Esophagus squamous epithelium (tissue), 5 donors: ENCODE measurements at regions not wholly inside any gene's neighbourhood (a gene's known extent, or its start where the extent isn't known, plus 50 kb on each side); places are given as distances from the start of the nearest gene placed in this dataset.

Experiments used
- DNase-seq: peaks from one replicate; lab custom pipeline; 2025; lab: John Stamatoyannopoulos, UW
- H3K27ac ChIP-seq, 4 donors: fragments of 200-600 bp; sonication (generic); one replicate each; pipeline ENCODE4 v1.5.1; 2016 to 2019; ENCODE audit warnings: mild to moderate bottlenecking in 1 of 4
- H3K27me3 ChIP-seq, 4 donors: fragments of 200-600 bp; sonication (generic); 1 replicate in 3 of 4; 2 replicates in 1 of 4; pipeline versions ENCODE4 v1.5.1 to v1.6.0; 2017 to 2021; ENCODE audit warnings: antibody characterized with exemption in 1 of 4
- H3K36me3 ChIP-seq, 3 donors: fragments of 200-600 bp; sonication (generic); one replicate each; pipeline ENCODE4 v1.5.1; 2016 to 2019
- H3K4me1 ChIP-seq, 3 donors: fragments of 200-600 bp; sonication (generic); one replicate each; pipeline ENCODE4 v1.5.1; 2017 to 2019
- H3K4me3 ChIP-seq, 4 donors: fragments of 200-600 bp; sonication (generic); 1 replicate in 3 of 4; 2 replicates in 1 of 4; pipeline ENCODE4 v1.5.1; 2016 to 2019; ENCODE audit warnings: mild to moderate bottlenecking in 2 of 4, moderate library complexity in 1 of 4
- H3K9me3 ChIP-seq, 3 donors: fragments of 200-600 bp; sonication (generic); one replicate each; pipeline ENCODE4 v1.5.1; 2016 to 2019
- CTCF ChIP-seq, 6 experiments: fragments of 450-650 bp in 4 of 6; fragments of 200-600 bp in 2 of 6; sonication (generic) in 2 of 6; IDR thresholded peaks; one replicate each; pipeline ENCODE4 v1.5.1; 2016 to 2019; ENCODE audit warnings: antibody characterized with exemption in 6 of 6, mild to moderate bottlenecking in 4 of 6, moderate library complexity in 4 of 6
- POLR2A ChIP-seq, 4 donors: fragments of 450-650 bp; IDR thresholded peaks; one replicate each; pipeline ENCODE4 v1.6.1; 2017; ENCODE audit warnings: antibody characterized with exemption in 4 of 4, mild to moderate bottlenecking in 4 of 4, moderate library complexity in 3 of 4
- WGBS, 2 donors: methylation state at CpG; one replicate each; pipeline ENCODE4 v1.1.5; 2018; 5-methylcytosine and 5-hydroxymethylcytosine counted together
- intact Hi-C: fragments of 100-400 bp; cut with DNase I; formaldehyde crosslinking; loops from one replicate; pipeline ENCODE4 v1.15.0; 2022
- donor health status: DM: yes; HTN: yes; CAD: no.

GRCh38 chr9:90539286-90539685 is 103.3 kb downstream of the DIRAS2 start:
- Histone ChIP-seq H3K4me3 (no peak overlapping the region), H3K36me3 (no peaks in the 10 kb centered on the region), H3K27ac (no peak overlapping the region), H3K4me1 (no peaks in the 10 kb centered on the region), H3K27me3 (no peaks in the 10 kb centered on the region), H3K9me3 (no peaks in the 10 kb centered on the region)
- DNase-seq, result no peak
- no peak for TF ChIP-seq POLR2A (IDR thresholded peaks at IDR 0.05)
- no peak for TF ChIP-seq CTCF (IDR thresholded peaks at IDR 0.05)
- intact Hi-C loops, result no loop called here

DNA sequence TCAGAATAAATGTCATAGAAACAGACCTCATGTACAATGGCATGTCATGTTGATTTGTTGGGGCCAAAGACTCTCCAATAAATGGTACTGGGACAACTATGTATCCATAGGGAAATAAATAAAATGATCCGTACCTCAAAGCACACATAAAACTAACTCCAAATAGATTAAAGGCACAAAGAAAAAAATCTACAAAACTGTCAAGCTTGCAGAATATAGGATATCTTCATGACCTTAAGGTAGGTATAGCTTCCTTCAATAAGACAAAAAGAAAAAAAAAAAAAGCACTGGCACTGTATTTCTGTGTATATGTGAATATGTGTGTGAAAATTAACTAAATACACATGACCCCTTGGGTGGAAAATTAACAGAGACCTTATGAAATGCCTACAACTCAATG is 101.9 kb downstream of the DIRAS2 start:
- DNase-seq, result no peak
- intact Hi-C loops, result no loop called here
- 41 to 75% methylated on average over 1 of the region's 1 CpG for WGBS, 2 donors

DNA sequence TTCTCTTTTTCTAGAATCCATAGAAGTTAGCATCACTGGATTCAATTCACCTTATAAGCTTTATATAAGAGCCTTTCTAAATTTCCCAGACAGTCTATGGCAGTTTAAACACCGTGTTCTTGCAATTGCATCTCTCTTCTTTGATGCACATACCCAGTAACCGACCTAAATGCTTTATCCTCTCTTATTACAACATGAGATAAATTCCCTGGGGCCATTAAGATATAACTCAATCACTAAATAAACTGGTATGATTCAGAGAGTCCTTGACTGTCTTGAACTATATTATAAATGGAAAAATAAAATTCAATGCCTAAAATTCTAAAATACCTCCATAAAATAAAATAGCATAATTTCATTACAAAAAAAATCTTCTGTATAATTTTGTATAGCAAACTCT is 98.1 kb downstream of the DIRAS2 start:
- TF ChIP-seq POLR2A (IDR thresholded peaks at IDR 0.05) (no peak), CTCF (IDR thresholded peaks at IDR 0.05) (no peak)
- Histone ChIP-seq H3K27ac (no peak overlapping the region), H3K9me3 (no peaks in the 10 kb centered on the region), H3K4me1 (no peaks in the 10 kb centered on the region), H3K36me3 (no peaks in the 10 kb centered on the region), H3K4me3 (no peak overlapping the region), H3K27me3 (no peaks in the 10 kb centered on the region)
- intact Hi-C loops, result no loop called here
- DNase-seq, result no peak
- 66 to 70% methylated on average over 2 of the region's 2 CpGs for WGBS, 2 donors

More for the DNA sequence above, 101.9 kb downstream of the DIRAS2 start:
- H3K9me3 ChIP-seq, result no peaks in the 10 kb centered on the region
- TF ChIP-seq CTCF (IDR thresholded peaks at IDR 0.05) (no peak), POLR2A (IDR thresholded peaks at IDR 0.05) (no peak)
- no peak overlapping the region for H3K4me3 ChIP-seq
- no peaks in the 10 kb centered on the region for H3K36me3 ChIP-seq
- H3K4me1 ChIP-seq, result no peaks in the 10 kb centered on the region
- H3K27me3 ChIP-seq, result no peaks in the 10 kb centered on the region
- no peak overlapping the region for H3K27ac ChIP-seq

- Histone ChIP-seq H3K36me3 (no peaks in the 10 kb centered on the region), H3K27me3 (no peaks in the 10 kb centered on the region), H3K9me3 (no peaks in the 10 kb centered on the region), H3K4me3 (no peak overlapping the region), H3K4me1 (no peaks in the 10 kb centered on the region), H3K27ac (no peak overlapping the region)
- TF ChIP-seq POLR2A (IDR thresholded peaks at IDR 0.05) (no peak), CTCF (IDR thresholded peaks at IDR 0.05) (no peak)
- DNase-seq, result no peak
- intact Hi-C loops, result no loop called here
- WGBS, 2 donors, result 25 to 27% methylated on average over 7 of the region's 7 CpGs
Observed at GRCh38 chr9:90546200-90546599, 96.4 kb downstream of the DIRAS2 start.

GRCh38 chr9:90547896-90548295 is 94.7 kb downstream of the DIRAS2 start:
- Histone ChIP-seq H3K4me3 (no peak overlapping the region), H3K27ac (no peak overlapping the region), H3K9me3 (no peaks in the 10 kb centered on the region), H3K36me3 (no peaks in the 10 kb centered on the region), H3K4me1 (no peaks in the 10 kb centered on the region), H3K27me3 (no peaks in the 10 kb centered on the region)
- no peak for DNase-seq
- intact Hi-C loops, result no loop called here
- WGBS, 2 donors, result 88 to 95% methylated on average over 2 of the region's 2 CpGs
- TF ChIP-seq POLR2A (IDR thresholded peaks at IDR 0.05), result no peak
- TF ChIP-seq CTCF (IDR thresholded peaks at IDR 0.05), result no peak
